Occipital lobe (tissue), 1 donor: ENCODE measurements at regions not wholly inside any gene's neighbourhood (a gene's known extent, or its start where the extent isn't known, plus 50 kb on each side); places are given as distances from the start of the nearest gene placed in this dataset.
"Not testable (repeated sequence)": the region's sequence is repeated elsewhere in the genome, so short reads cannot be mapped to it uniquely, and the experiment has no call there.

Experiments used
- DNase-seq: peaks from one replicate; lab custom pipeline; 2025; lab: John Stamatoyannopoulos, UW

DNA sequence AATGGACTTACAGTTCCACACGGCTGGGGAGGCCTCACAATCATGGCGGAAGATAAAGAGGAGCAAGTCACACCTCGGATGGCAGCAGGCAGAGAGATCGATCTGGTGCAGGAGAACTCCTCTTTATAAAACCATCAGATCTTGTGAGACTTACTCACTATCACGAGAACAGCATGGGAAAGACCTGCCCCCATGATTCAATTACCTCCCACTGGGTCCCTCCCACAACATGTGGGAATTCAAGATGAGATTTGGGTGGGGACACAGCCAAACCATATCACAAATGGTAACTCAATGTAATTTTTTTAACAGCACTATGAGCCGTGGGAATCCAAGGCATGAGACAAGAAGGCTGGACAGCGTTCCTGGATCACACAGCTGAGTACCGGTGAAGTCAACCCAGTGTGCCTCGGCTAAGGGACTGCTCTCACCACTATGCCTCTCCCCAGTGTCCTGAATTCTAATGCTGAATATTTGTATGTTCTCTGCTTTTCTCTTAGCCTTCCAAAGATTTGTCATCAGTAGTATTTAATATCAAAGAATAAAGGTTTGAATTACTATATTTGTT is 84.3 kb downstream of the IRS2 start:
- DNase-seq, result not testable (repeated sequence)

GRCh38 chr13:109700176-109700575 is 86.2 kb downstream of the IRS2 start:
- no peak for DNase-seq

- DNase-seq, result no peak
Measured at GRCh38 chr13:109699628-109700071, 86.7 kb downstream of the IRS2 start.

DNA sequence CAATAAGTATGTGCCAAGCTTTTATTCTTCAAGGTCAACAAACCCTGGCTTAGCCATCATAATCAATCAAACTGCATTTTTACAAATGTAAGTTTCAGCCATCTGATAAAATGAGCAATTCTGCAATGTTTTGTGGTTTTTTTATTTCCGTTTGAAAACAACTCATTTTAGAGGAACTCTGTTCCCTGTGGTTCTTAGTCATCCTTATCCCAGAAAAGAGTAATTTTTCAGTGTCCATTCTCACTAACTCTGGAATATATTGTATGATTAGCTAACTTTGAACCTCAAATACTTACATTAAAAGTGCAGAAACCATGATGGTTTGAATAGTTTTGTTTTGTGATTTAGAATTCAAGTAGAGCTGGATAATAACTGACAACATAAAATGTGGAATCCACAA is 87.6 kb downstream of the IRS2 start:
- no peak for DNase-seq

DNA sequence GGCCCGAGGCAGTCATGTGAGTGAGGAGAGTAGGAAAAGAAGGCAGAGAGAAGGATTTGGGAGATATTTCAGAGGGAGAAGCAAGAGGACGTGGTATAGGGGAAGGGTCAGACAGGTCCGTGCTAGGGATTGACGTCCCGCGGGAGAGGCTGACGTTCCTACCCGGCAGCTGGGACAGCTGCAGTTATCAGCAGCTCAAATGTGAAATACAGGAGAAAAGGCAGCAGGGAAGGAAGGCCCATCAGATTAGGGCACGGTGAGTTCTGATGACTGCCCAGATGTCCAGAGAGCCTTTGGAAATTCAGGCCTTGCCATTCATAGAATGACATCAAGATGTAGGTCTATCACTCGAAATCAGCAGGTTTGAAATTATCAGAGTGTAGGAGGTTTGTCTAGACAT is 88.4 kb downstream of the IRS2 start:
- no peak for DNase-seq

GRCh38 chr13:109695402-109696190 is 90.8 kb downstream of the IRS2 start:
- no peak for DNase-seq

- no peak for DNase-seq
Measured at GRCh38 chr13:109694972-109695371, 91.4 kb downstream of the IRS2 start.

- DNase-seq, result no peak
Measured at GRCh38 chr13:109693213-109693612, 93.2 kb downstream of the IRS2 start.

DNA sequence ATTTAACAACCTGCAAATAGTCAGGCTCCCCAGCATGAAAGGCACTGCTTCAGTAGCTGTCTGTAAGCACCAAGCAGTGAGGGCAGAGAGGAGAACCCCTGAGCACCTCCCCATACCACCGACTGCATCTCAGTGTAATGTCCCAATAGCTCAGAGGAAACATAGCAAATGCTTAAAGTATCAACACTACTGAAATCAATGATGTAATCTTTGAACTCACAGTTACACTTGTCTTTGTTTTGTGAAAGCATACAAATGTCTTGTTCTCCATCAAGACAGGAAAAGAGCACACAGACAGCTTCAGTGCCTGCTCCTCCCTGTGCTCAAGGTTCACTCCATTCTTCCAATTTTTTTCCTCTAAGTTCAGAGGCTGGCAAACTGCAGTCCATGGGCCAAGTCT is 94.7 kb downstream of the IRS2 start:
- DNase-seq, result no peak

DNA sequence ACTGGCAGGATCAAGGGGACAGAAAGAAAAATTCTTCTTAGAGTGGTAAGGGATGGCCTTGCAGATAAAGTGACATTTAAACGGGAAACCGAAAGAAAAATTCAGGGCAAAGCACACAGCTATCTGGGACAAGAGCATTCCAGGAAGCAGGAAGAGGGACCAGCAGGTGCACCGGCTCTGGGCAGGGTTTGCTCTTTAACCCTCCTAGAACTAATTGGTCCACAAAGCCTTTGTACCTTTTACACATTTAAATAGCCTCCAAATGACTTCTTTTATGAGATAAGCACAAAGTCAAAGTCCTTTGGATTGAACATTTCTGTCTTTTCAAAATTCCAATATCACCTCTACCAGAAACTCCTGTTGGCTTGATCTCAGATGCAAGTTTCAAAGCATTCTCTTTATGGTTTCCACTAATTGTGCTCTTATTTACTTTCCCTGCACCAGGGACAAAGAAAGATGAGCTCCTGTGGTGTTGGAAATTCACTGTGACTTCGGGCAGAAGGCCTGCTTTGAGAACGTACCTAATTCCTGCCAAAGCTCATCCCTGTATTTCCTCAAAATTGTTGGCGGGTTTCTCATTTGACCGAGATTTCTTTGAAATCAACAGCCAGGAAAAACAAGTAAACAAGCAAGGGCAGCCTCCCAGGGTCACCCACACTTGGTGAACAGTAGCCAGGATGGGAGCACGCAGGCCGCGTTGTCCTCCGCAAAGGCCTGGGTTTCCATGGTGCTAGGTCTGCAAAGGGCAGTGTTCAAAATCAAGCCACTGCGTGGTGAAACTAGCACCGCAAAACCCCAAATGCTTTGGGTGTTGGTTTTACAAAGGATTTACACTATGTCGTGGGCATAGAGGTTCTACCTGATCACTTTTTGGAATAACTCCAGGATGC is 98.6 kb downstream of the IRS2 start:
- DNase-seq, result no peak

DNA sequence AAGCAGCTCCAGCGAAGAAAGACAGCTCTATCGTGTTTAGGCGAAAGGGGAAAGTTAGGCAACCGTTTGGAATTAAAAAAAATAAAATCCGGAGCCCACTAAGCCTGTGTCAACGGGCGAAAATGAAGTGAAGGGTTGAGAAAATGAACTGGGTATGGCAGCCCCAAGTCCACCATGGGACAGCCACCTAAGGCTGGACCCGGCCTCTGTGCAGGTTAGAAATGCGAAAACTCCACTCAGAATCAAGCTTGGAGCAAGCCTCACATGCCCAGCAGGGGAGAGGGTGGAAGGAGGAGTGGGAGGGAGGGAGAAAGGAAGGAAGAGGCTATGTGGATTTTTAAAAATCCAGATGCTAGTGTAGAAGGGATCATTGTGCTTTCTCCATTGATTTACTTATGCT is 101.2 kb downstream of the IRS2 start:
- no peak for DNase-seq

- no peak for DNase-seq
Measured at GRCh38 chr13:109684824-109685202, 101.6 kb downstream of the IRS2 start.

DNA sequence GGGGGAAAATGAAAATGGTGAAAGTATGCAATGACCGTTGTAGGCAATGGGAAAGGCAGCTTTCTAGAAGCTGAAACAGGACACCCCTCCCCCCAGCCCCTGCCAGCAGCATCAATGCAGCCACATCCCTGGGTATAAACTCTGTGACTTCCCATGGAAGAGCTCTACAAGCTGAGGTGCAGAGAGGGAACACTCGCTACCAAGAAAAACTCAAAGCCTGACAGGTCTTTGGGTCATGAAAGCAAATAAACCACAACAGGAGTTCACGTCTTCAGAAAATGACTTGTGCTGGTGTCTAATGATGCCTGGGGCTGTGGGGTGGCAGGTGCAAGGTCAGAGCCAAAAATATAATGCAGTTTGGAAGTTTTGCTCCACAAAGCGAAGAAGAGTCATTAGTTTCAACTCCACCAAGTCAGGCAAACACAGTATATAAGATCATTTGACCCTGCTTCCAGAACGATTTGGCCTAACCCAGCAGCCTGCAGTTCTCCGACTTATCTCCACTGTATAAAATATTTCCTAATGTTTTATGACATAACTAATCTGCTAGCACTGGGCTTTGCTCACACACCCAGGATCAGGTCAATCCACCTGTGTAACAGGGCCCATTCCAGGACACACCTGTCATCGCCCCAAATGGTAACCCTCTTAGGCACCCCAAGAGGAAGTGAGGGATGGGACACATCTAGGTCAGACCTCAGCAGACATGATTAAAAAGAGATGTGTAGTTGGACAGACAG is 102.1 kb downstream of the IRS2 start:
- DNase-seq, result no peak

DNA sequence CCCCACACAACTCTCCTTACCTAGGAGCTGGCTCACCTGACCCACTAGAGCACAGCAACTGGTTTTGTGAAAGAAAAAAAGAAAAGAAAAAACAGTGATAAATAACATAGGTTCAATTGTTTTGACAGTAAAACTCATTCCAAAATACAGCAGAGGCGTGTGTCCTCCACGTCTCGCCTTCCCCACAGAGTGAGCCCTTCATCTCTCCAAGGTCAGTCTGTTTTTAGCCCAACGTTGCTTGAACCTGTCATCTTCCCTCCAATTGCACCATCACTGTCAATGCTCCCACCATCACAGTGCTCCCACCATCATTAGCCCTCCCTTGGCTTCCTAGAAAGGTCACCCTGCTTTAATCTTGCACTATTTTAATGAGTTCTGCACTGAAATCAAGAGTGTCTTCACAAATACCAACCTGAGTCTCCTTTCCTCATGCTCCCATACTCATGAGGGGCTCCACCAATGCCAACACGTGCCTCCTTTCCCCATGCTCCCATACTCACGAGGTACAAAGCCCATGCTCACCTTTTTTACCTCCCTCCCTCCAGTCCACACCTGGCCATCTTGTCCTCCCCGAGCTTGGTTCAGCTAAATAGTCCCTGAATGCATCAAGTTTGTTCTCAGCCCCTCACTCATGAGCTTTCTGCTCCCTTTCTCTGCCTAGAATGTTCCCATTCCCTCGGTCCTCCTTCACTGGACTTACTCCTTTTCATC is 103.7 kb downstream of the IRS2 start:
- no peak for DNase-seq

DNA sequence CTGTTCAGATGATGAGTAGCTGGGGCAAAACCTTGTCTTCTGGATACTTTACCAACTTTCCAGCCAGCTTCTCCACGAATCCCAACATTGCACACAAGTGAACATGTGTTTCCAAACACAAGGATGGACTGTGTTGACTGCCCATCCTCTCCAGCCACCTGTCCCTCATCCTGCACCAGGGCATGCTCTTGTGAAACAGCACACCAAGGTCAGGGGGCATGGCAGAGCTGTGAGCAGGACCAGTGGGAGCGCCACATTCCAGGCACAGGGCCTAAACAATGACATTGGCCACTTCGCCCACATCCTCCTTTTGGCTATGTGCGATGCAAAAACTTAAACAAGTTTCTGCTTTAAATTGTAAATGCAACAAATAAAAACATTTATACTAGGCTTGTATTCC is 105.5 kb downstream of the IRS2 start:
- DNase-seq, result no peak

GRCh38 chr13:109680288-109680687 is 106.1 kb downstream of the IRS2 start:
- DNase-seq, result no peak

- no peak for DNase-seq
Measured at GRCh38 chr13:109678459-109678858, 107.9 kb downstream of the IRS2 start.

DNA sequence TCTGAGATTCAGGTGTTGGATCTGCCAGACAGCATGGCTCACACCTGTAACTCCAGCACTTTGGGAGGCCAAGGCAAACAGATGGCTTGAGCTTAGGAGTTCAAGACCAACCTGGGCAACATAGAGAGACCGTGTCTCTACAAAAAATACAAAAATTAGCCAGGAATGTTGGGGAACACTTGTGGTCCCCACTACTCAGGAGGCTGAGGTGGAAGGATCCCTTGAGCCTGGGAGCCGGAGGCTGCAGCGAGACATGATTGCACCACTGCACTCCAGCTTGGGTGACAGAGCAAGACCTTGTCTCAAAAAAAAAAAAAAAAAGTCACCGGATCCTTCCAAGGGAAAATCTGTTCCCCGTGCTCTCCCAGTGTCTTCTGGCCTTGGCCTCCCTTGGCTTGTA is 109.2 kb downstream of the IRS2 start:
- no peak for DNase-seq

GRCh38 chr13:109673477-109673876 is 112.9 kb downstream of the IRS2 start:
- DNase-seq, result no peak

DNA sequence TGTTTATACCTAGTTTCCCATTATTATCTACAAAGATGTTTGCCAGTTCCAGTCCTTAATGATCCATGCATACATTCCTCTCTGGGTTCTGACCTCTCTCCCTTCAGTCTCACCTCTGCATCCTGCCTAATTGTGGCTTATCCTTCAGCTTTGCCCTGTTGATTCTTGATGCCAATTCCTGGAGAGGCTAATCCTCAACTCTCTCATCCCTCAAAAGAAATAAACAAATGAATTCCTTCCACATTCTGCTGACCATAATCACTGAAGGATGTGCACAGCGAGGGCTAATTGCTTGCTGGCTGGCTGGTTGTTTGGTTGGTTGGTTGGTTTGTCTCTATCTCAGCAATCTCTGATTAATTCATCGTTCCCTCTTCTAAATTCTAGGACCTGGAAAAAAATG is 113.8 kb downstream of the IRS2 start:
- DNase-seq, result no peak

DNA sequence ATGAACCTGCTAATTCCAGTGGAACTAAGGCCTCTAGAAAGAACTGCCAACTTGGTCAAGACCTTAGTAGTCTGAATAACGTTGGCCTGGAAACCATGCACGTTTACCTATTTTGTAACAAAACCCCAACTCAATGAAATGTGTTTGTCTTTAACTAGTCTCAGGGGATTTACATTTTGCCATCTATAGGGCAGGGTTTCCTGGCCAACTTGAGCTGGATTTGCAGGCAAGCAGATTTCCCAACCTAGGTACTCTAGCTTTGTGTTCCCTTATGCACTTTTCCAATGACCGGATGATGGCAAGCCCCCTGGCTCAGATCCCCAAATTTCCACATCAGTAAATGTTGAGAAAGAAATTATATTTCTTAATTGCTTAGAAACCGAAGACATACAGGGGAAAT is 114.5 kb downstream of the IRS2 start:
- DNase-seq, result no peak
